NCI-H1436 (cell line): ENCODE measurements at regions not wholly inside any gene's neighbourhood (a gene's known extent, or its start where the extent isn't known, plus 50 kb on each side); places are given as distances from the start of the nearest gene placed in this dataset.
"Not testable (repeated sequence)": the region's sequence is repeated elsewhere in the genome, so short reads cannot be mapped to it uniquely, and the experiment has no call there.

Experiments
- DNase-seq: peaks from one replicate; lab custom pipeline; 2025; lab: John Stamatoyannopoulos, UW

- no peak for DNase-seq
Observed at GRCh38 chr6:152811785-152812184, 61.2 kb downstream of the VIP start.

DNA sequence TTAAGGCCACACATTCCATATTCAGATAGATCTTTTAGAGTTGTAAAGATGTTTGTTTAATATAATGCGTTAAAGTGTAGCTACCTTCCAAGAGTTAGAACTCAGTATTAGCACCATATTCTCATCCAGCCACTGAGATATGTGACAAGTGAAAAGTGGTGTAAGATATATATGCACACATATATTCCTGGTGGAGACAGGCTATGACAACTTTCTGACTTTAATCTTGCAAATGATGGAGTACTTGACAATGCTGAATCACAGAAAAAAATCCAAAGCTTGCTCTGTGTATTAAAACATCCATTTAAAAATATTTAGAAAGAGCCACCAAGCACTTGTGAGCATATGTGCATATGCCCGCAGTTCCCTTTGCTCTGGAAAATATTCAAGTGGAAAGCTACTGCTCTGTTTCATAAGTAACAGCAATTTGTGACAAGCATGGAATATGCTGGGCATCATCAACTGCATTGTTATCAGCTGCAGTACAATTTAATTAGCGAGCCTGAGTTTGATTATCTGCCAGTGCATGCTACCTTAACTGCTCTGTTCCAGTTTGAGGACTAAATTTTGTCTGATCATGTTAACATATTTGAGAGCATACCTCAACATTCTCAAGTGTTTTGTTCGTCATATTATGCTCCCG lies 64.8 kb downstream of the VIP start:
- DNase-seq, result no peak

GRCh38 chr6:152816055-152816454 lies 65.5 kb downstream of the VIP start:
- no peak for DNase-seq

GRCh38 chr6:152821525-152821924 lies 70.9 kb downstream of the VIP start:
- DNase-seq, result no peak

DNA sequence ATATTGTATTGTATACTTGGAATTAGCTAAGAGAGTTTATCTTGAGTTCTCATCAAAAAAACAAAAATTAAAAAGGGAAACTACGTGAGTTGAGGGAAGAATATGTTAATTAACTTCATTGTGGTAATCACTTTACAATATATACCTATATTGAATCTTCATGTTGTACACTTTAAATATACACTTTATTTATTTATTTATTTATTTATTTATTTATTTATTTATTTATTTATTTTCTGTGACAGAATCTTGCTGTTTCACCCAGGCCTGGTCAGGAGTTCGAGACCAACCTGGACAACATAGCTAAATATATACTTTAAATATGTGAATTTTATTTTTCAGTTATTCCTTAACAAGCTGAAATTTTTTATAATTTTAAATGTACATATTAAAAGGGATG lies 74.1 kb downstream of the VIP start:
- DNase-seq, result no peak

DNA sequence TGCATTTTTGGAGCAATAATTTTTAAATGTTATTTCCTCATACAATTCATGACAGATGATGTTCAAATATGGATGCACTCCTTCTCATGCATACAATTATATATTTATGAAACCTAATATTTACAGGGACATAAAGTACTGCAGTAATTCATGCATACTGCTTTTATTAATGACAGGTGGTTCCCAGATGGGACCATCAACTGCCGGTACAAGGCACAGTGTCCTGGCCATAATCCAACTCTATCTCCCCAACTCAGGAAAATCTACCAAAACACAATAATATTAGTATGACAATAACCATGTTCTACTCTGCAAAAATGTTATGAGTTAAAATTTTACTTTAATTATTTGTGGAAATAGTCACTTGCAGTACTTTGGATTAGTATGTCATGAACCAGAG lies 77.8 kb downstream of the VIP start:
- DNase-seq, result no peak

DNA sequence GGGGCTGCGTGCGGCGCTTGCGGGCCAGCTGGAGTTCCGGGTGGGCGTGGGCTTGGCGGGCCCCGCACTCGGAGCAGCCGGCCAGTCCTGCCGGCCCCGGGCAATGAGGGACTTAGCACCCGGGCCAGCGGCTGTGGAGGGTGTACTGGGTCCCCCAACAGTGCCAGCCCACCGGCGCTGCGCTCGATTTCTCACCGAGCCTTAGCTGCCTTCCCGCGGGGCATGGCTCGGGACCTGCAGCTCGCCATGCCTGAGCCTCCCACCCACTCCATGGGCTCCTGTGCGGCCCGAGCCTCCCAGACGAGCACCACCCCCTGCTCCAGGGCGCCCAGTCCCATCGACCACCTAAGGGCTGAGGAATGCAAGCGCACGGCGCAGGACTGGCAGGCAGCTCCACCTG lies 83.8 kb downstream of the VIP start:
- not testable (repeated sequence) for DNase-seq

DNA sequence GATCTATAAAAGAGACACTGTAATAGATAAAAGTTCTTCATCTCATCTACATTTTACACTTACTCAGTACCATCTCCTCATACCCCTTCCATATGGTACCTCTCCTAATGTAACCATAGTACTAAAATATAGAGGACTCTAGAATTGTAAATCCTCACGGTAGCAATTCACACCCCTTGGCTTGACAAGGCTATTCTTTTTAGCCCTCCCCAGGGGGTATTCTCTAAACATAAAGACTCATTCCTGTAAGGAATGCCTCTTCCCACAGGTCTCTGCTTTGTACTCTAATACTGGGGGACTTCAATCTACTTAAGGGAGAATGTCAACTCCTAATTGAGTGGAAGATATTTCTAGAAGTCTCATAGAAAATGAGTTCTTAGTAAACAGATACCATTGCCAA lies 85.9 kb downstream of the VIP start:
- no peak for DNase-seq

GRCh38 chr6:152845421-152845820 lies 94.8 kb downstream of the VIP start:
- no peak for DNase-seq

DNA sequence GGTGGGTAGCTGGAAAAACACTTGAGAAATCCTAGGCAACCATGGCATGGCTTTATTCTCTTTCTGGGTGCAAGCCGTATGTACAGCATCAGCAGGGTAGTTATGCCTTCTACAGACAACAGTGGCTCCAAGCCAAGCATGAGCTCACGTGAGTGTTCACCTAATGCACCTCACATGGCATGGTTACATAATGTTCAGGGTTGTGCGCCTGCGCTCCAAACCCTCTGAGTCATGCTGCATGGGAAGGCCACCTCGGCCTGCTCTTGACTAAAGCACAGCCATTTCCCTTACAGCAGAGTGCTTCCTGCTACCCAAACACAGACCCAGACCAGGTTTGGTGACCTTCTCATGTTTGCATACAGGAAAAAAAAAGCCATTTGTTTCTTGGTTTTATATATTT lies 96.2 kb downstream of the VIP start:
- DNase-seq, result peak; percentile 2

GRCh38 chr6:152848919-152849318 lies 98.3 kb downstream of the VIP start:
- DNase-seq, result no peak

DNA sequence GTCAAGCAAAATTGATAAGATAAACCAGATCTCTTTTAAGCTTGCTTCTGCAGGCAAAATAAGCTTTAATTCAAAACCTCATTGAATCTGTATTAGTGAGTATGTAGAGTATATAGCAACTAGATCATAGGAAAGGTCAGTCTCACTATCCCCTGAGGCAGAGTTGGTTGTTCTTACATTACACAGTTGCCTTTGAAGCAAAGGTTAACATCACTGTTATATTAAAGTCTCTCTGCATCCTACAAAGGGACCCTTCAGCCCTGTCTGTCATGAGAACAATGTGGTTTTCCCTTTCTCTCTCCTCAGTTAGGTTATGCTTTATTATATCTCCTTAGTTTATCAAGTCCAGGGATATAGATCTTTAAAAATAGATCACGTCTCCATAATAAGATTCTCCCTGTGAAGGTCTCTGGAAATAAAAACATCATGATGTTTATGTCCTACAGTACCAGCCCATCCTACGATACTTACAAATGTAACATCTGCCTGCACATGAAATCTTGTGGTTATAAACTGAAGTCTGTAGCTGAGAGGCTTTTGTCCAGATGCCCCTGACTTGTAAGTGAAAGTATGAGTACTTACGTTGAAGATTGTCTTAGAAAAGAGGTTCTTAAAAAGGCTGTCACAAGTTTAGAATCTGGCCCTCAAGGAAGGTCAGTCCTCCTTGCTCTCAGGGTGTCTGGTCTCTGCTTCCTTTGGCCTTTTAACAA lies 103.6 kb downstream of the VIP start:
- DNase-seq, result no peak

GRCh38 chr6:152858141-152858540 lies 107.5 kb downstream of the VIP start:
- DNase-seq, result no peak

- DNase-seq, result no peak
Observed at GRCh38 chr6:152859225-152859624, 108.6 kb downstream of the VIP start.

DNA sequence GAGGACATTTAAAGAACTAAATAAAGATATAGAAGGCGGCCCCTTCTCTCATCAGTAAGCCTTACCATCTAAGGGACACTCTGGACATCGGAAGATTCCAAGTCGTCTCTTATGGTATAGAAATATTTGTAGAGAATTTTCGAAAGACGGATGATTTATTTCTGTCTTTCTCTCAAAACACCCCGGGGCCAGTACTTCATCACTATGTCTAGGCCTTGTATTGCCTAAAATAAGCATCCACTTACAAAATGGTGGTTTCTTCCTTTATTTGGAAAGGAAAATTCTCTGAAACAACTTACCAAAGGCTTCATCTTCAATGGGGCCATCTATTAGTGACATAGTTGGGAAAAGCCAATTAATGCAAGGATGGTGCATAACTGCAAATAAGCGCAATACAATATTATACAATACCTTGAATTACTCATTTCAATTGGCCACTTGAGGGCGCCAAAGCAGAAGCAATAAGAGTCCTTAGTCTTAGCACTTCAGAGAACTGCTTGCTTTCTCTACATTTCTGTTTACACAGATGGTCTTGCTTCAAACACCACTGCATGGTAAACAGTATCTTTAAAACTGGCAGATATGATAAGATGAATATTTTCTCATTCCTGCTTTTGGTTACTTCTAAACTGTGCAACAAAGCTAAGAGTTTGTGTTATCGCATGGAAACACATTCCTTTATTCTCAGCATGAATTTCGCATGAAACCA lies 113.2 kb downstream of the VIP start:
- DNase-seq, result peak; percentile 72

- no peak for DNase-seq
Observed at GRCh38 chr6:152874267-152874666, 108.6 kb downstream of the FBXO5 start.

DNA sequence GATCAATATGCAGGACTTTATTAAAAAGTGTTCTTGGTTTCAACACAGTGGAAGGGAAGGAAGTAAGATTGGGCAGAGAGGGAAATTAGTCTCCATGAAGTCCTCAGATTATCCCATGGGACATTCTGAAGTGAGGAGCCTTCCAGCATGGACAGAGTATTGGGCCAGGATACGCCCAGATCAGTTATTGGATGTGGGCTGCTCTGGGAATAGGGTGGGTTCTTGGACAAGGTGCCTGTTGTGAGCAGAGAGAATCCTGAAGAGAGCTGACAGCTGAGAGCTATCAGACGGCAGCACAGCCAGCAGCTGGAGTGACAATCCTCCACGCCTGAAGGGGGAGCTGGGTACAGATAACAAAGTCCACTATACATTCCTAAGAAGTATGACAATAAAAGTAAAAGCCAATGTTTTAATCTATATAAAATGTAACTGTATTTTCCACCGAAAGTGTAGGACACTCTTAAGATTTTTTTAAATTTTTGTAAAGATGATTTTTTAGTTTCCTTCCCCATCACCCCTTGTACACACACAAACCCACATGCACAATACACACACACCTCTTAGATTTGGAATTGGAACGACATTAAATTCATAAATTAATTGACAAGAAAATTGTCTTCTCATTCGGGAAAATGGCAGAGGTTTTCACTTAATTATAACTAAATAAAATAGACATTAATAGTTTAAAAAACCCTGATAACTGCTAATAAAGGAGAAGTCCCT lies 107.8 kb downstream of the FBXO5 start:
- DNase-seq, result no peak

- no peak for DNase-seq
Observed at GRCh38 chr6:152879681-152880080, 103.2 kb downstream of the FBXO5 start.

DNA sequence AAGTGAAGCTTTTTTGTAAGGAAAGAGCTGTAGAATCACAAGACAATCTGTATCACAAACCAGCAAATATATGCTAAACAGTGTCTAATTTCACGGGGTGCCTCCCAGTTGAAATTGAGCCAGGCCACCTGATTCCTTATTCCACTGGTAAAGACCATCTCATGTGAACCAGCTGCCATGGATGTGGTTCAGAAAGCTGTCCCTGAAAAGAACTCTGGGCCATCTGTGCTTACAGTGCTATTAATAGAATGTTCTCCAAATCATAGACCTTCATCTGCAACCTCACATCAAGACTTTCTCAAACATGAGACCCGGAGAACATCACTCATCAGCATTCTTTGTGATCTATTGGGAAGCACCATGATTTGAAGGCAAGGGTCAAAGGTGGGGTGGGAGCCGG lies 89.7 kb downstream of the FBXO5 start:
- no peak for DNase-seq

- DNase-seq, result no peak
Observed at GRCh38 chr6:152896923-152897322, 85.9 kb downstream of the FBXO5 start.

GRCh38 chr6:152897807-152898399 lies 84.9 kb downstream of the FBXO5 start:
- peak; percentile 4 for DNase-seq

DNA sequence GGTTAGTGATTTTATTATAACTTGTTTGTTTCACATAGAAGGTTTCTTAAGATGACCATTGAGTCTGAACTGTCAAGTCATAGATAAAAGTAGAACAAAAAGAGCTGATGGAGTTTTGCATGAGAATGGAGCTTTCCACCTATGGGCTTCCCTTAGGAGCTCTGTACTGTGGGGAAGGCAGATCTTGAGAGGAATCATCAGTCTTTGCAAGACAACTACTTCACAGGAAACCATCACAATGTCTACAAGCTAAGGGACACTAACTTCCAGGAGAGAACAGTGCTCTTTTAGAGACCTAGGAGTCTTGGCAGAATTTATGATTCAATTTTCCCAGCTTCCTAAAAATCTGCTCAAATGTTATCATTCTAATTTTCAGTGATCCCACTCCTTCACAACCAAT lies 78.2 kb downstream of the FBXO5 start:
- no peak for DNase-seq
